MM.1S (cell line): ENCODE measurements at regions not wholly inside any gene's neighbourhood (a gene's known extent, or its start where the extent isn't known, plus 50 kb on each side); places are given as distances from the start of the nearest gene placed in this dataset.

Experiments used
- DNase-seq: peaks from one replicate; pipeline ENCODE4 v3.0.0-alpha.2; 2015
- H2AFZ ChIP-seq: fragments of 300-600 bp; sonication (generic); 2 replicates; pipeline ENCODE4 v1.6.0; 2016; ENCODE audit warnings: antibody characterized with exemption, low read length
- H3F3A ChIP-seq: fragments of 300-600 bp; sonication (generic); 2 replicates; pipeline ENCODE4 v1.6.1; 2016; ENCODE audit warnings: mild to moderate bottlenecking, antibody characterized with exemption, low read length, moderate library complexity, mixed read lengths; ENCODE audit not compliant: insufficient read depth
- H3K27ac ChIP-seq: fragments of 300-600 bp; sonication (generic); 2 replicates; pipeline ENCODE4 v1.5.1; 2016; ENCODE audit warnings: mild to moderate bottlenecking, low read length
- H3K27me3 ChIP-seq: fragments of 300-600 bp; sonication (generic); replicated peaks from 2 replicates; pipeline ENCODE4 v1.6.0; 2016; ENCODE audit warnings: low read length; ENCODE audit not compliant: insufficient read depth
- H3K36me3 ChIP-seq: fragments of 300-600 bp; sonication (generic); replicated peaks from 2 replicates; pipeline ENCODE4 v1.6.1; 2016; ENCODE audit warnings: mild to moderate bottlenecking, low read length, mixed read lengths; ENCODE audit not compliant: insufficient read depth
- H3K4me1 ChIP-seq: fragments of 300-600 bp; sonication (generic); 2 replicates; pipeline ENCODE4 v1.6.1; 2016; ENCODE audit warnings: low read length, mixed read lengths
- H3K4me2 ChIP-seq: fragments of 300-600 bp; sonication (generic); 2 replicates; pipeline ENCODE4 v1.6.0; 2016; ENCODE audit warnings: low read depth, low read length
- H3K4me3 ChIP-seq: fragments of 300-600 bp; sonication (generic); 2 replicates; pipeline ENCODE4 v1.5.1; 2016; ENCODE audit warnings: low read length, mixed read lengths
- H3K79me2 ChIP-seq: fragments of 300-600 bp; sonication (generic); 2 replicates; pipeline ENCODE4 v1.6.1; 2016; ENCODE audit warnings: mixed run types, low read length, mixed read lengths
- H3K9ac ChIP-seq: fragments of 300-600 bp; sonication (generic); 2 replicates; pipeline ENCODE4 v1.6.1; 2016; ENCODE audit warnings: low read length, mixed read lengths
- H3K9me2 ChIP-seq: fragments of 300-600 bp; sonication (generic); replicated peaks from 2 replicates; pipeline ENCODE4 v1.6.1; 2016; ENCODE audit warnings: mild to moderate bottlenecking, low read length, mixed read lengths; ENCODE audit not compliant: insufficient read depth
- H3K9me3 ChIP-seq: fragments of 300-600 bp; sonication (generic); replicated peaks from 2 replicates; pipeline ENCODE4 v1.6.1; 2016; ENCODE audit warnings: mild to moderate bottlenecking, low read length, mixed read lengths; ENCODE audit not compliant: insufficient read depth
- H4K20me1 ChIP-seq: fragments of 300-600 bp; sonication (generic); 2 replicates; pipeline ENCODE4 v1.6.1; 2016; ENCODE audit warnings: mild to moderate bottlenecking, low read length, moderate library complexity, mixed read lengths; ENCODE audit not compliant: insufficient read depth
- EZH2 ChIP-seq: fragments of 300-600 bp; sonication (generic); optimal IDR thresholded peaks from 2 replicates; pipeline ENCODE3; 2017; ENCODE audit warnings: low read depth, mild to moderate bottlenecking, antibody characterized with exemption, low read length, mixed read lengths
- EZH2phosphoT487 ChIP-seq: fragments of 300-600 bp; sonication (generic); IDR thresholded peaks from 2 replicates; pipeline ENCODE4 v1.6.1; 2018; ENCODE audit warnings: antibody characterized with exemption, low read length
- TF ChIP-seq, protein P1 (sequence below): fragments of 300-600 bp; sonication (generic); IDR thresholded peaks from 2 replicates; pipeline ENCODE4 v1.5.1; 2016; ENCODE audit warnings: antibody characterized with exemption, low read length, mixed read lengths

DNA sequence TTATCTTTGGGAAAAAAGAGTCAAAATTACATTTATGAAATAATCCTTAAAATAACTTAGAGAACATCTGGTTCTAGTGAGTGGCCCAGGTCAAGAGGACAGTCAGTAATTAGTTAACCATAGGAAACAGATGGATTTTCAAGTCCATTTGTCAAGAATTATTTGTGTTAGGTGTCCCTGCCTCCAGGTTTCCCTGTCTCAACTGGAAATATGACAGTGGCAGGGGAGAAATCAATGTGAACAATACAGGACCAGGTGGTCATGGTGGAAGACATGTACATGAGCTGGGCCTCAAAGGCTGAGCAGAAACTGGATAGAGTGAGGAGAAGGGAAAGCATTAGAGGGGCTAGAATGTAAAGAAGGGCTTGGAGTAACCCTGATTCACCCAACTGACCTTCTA is 372.6 kb downstream of the VPS13C start:
- Histone ChIP-seq H3K4me1 (no peaks in the 10 kb centered on the region), H3F3A (no peaks in the 10 kb centered on the region), H3K27ac (no peak overlapping the region), H2AFZ (no peak overlapping the region), H3K36me3 (no peaks in the 10 kb centered on the region), H3K27me3 (no peaks in the 10 kb centered on the region), H3K9me2 (no peaks in the 10 kb centered on the region), H3K4me2 (no peak overlapping the region), H3K9me3 (no peaks in the 10 kb centered on the region), H3K9ac (no peak overlapping the region), H3K79me2 (no peaks in the 10 kb centered on the region), H4K20me1 (no peaks in the 10 kb centered on the region), H3K4me3 (no peak overlapping the region)
- no peak for DNase-seq
- TF ChIP-seq, protein P1, sequence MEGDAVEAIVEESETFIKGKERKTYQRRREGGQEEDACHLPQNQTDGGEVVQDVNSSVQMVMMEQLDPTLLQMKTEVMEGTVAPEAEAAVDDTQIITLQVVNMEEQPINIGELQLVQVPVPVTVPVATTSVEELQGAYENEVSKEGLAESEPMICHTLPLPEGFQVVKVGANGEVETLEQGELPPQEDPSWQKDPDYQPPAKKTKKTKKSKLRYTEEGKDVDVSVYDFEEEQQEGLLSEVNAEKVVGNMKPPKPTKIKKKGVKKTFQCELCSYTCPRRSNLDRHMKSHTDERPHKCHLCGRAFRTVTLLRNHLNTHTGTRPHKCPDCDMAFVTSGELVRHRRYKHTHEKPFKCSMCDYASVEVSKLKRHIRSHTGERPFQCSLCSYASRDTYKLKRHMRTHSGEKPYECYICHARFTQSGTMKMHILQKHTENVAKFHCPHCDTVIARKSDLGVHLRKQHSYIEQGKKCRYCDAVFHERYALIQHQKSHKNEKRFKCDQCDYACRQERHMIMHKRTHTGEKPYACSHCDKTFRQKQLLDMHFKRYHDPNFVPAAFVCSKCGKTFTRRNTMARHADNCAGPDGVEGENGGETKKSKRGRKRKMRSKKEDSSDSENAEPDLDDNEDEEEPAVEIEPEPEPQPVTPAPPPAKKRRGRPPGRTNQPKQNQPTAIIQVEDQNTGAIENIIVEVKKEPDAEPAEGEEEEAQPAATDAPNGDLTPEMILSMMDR = no peak
- no peak for TF ChIP-seq EZH2
- no peak for TF ChIP-seq EZH2phosphoT487

DNA sequence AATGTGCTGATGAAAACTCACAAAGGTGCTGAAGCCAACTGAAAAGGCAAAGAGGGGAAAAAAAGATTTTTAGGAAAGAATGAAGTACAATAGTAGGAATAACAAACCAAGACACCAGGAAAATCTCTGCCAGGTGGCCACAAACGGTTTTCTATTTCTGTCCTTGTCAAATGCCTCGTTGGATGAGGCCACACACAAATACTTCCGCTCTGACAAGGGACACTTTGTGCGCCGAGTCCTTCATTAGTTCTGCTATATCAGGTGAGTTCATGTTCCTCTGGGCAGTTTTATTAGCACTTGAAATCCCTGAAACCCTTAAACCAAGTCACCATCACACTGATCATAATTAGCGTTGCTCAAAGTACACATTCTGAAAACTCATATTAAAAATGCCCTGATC is 373.1 kb downstream of the VPS13C start:
- no peaks in the 10 kb centered on the region for H3F3A ChIP-seq

DNA sequence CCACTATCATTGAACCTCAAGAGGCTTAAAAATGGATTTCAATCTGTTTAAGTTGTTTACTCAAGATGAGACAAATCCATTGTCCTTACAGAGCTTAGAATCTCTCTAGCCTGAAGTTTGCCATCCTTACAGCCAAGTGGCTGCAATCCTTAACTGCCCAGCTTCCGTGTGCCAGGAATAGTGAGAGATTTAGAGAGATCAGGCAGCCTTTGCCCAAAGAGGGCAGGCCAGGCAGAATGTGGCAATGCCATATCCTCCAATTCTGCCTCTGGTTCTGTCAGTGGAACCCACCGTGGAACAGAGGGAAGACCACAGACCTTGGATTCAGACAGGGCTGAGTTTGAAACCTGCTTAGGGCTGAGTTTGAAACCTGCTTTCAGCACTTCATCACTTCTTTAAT is 374.3 kb downstream of the VPS13C start:
- Histone ChIP-seq H3F3A (no peaks in the 10 kb centered on the region), H3K9ac (no peak overlapping the region), H3K27me3 (no peaks in the 10 kb centered on the region), H3K4me3 (no peak overlapping the region), H2AFZ (no peak overlapping the region), H3K4me2 (no peak overlapping the region), H4K20me1 (no peaks in the 10 kb centered on the region), H3K9me3 (no peaks in the 10 kb centered on the region), H3K27ac (no peak overlapping the region), H3K4me1 (no peaks in the 10 kb centered on the region), H3K36me3 (no peaks in the 10 kb centered on the region), H3K79me2 (no peaks in the 10 kb centered on the region), H3K9me2 (no peaks in the 10 kb centered on the region)
- no peak for DNase-seq
- no peak for TF ChIP-seq EZH2
- TF ChIP-seq, protein P1 = no peak
- TF ChIP-seq EZH2phosphoT487 = no peak

More for the DNA sequence above, 373.1 kb downstream of the VPS13C start:
- no peaks in the 10 kb centered on the region for H3K4me1 ChIP-seq
- H4K20me1 ChIP-seq = no peaks in the 10 kb centered on the region
- no peak overlapping the region for H2AFZ ChIP-seq
- no peak overlapping the region for H3K4me2 ChIP-seq
- H3K9me3 ChIP-seq = no peaks in the 10 kb centered on the region
- H3K27ac ChIP-seq = no peak overlapping the region
- H3K27me3 ChIP-seq = no peaks in the 10 kb centered on the region
- H3K36me3 ChIP-seq = no peaks in the 10 kb centered on the region
- no peak overlapping the region for H3K9ac ChIP-seq
- no peaks in the 10 kb centered on the region for H3K79me2 ChIP-seq
- TF ChIP-seq, protein P1 = no peak
- no peak for DNase-seq
- no peaks in the 10 kb centered on the region for H3K9me2 ChIP-seq
- no peak overlapping the region for H3K4me3 ChIP-seq

DNA sequence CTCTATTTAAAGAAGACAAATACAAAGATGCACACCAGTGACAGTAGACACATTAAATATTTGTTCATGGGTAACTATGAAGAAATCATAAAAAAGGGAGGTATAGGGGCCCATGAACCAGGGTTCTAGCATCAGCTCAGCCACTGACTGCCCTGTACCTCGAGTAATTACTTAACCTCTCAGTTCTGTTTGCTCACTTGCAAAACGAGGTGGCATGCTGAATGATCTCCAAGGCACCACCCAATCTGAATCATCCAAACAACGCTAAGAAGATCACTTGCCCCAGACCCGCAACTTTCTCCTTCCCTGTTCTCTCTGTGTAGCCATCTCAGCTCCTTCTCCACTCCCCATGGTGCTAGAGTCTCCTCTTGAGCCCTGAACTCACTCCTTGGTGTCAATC is 374.7 kb downstream of the VPS13C start:
- Histone ChIP-seq H3K9me2 (no peaks in the 10 kb centered on the region), H3K4me1 (no peaks in the 10 kb centered on the region), H3K27me3 (no peaks in the 10 kb centered on the region), H2AFZ (no peak overlapping the region), H3K4me3 (no peak overlapping the region), H3K27ac (no peak overlapping the region), H3K4me2 (no peak overlapping the region), H3K9me3 (no peaks in the 10 kb centered on the region), H3K36me3 (no peaks in the 10 kb centered on the region), H3F3A (no peaks in the 10 kb centered on the region), H4K20me1 (no peaks in the 10 kb centered on the region), H3K79me2 (no peaks in the 10 kb centered on the region), H3K9ac (no peak overlapping the region)
- DNase-seq = no peak
- no peak for TF ChIP-seq EZH2phosphoT487
- no peak for TF ChIP-seq EZH2
- TF ChIP-seq, protein P1 = no peak
